HCT116 (cell line): ENCODE measurements at regions not wholly inside any gene's neighbourhood (a gene's known extent, or its start where the extent isn't known, plus 50 kb on each side); places are given as distances from the start of the nearest gene placed in this dataset.

Experiments used
- ATAC-seq: fragments of 200-7000 bp; cut with Tn5 transposase; 2 replicates; pipeline ENCODE4 v1.9.1; 2020; ENCODE audit warnings: mild to moderate bottlenecking, moderate library complexity
- BruUV-seq: library from RNA; stranded (reverse); fragments of 400-500 nt; replicated peaks from 2 replicates; lab custom pipeline; 2021; lab: Mats Ljungman, UMichigan
- CTCF ChIA-PET: fragments of 300-600 bp; sonication (Branson Sonifier 250); formaldehyde crosslinking; loops from one replicate; lab custom pipeline; 2021; ENCODE audit warnings: antibody characterized with exemption; lab: Charles Lee
- POLR2A ChIA-PET: fragments of 300-600, 350-600 bp; sonication (Branson Sonifier 250); formaldehyde crosslinking; loops from one replicate; lab custom pipeline; 2021; ENCODE audit warnings: antibody characterized with exemption; lab: Charles Lee
- RAD21 ChIA-PET, 2 experiments: fragments of 300-600 bp; sonication (Branson Sonifier 250); formaldehyde crosslinking; loops; one replicate each; lab custom pipeline; 2023; ENCODE audit warnings: low total read pairs in 2 of 2; ENCODE audit not compliant: uncharacterized antibody in 2 of 2, unreplicated experiment in 2 of 2, low non-redundant PET in 1 of 2; lab: Charles Lee
- DNase-seq: peaks from one replicate; pipeline ENCODE4 v3.0.0-alpha.2; 2010; ENCODE audit warnings: low read depth, low spot score
- H2AFZ ChIP-seq: fragments of 200-600 bp; shearing (Covaris generic), sonication (generic); 2 replicates; pipeline ENCODE4 v1.6.1; 2017; ENCODE audit warnings: low read depth, mixed run types, mixed read lengths, antibody characterized with exemption, low read length; ENCODE audit not compliant: poor library complexity, severe bottlenecking
- H3K27ac ChIP-seq: 2 replicates; pipeline ENCODE4 v1.5.1; 2012; ENCODE audit warnings: low read depth, low read length
- H3K27me3 ChIP-seq: fragments of 200-600 bp; sonication (generic); 2 replicates; pipeline ENCODE4 v1.6.1; 2016; ENCODE audit warnings: mixed run types, low read length, mixed read lengths; ENCODE audit not compliant: insufficient read depth
- H3K36me3 ChIP-seq, 2 experiments: fragments of 200-500 bp in 1 of 2; fragments of 200-600 bp in 1 of 2; sonication (Bioruptor generic) in 1 of 2; sonication (generic) in 1 of 2; 2 replicates each; pipeline versions ENCODE4 v1.5.1 to v1.6.1; 2014 to 2016; ENCODE audit warnings: low read length in 2 of 2, inconsistent platforms in 1 of 2, mixed read lengths in 1 of 2, mixed run types in 1 of 2; ENCODE audit not compliant: insufficient read depth in 2 of 2, control insufficient read depth in 1 of 2
- H3K4me1 ChIP-seq, 2 experiments: fragments of 200-600 bp in 1 of 2; sonication (generic) in 1 of 2; 2 replicates each; pipeline versions ENCODE4 v1.5.1 to v1.6.1; 2012 to 2017; ENCODE audit warnings: low read length in 2 of 2, inconsistent platforms in 1 of 2, mild to moderate bottlenecking in 1 of 2, mixed read lengths in 1 of 2, mixed run types in 1 of 2, moderate library complexity in 1 of 2; ENCODE audit not compliant: insufficient read depth in 2 of 2, control insufficient read depth in 1 of 2
- H3K4me2 ChIP-seq: fragments of 200-600 bp; sonication (generic); 2 replicates; pipeline ENCODE4 v1.6.1; 2017; ENCODE audit warnings: mixed run types, low read length, mixed read lengths
- H3K4me3 ChIP-seq, 2 experiments: fragments of 200-600 bp in 1 of 2; sonication (generic) in 1 of 2; replicated peaks in 1 of 2; 2 replicates each; pipeline ENCODE4 v1.5.1; 2011 to 2016; ENCODE audit warnings: low read length in 2 of 2, control low read depth in 1 of 2, low read depth in 1 of 2, mild to moderate bottlenecking in 1 of 2, mixed read lengths in 1 of 2, mixed run types in 1 of 2
- H3K79me2 ChIP-seq: fragments of 200-600 bp; sonication (generic); 2 replicates; pipeline ENCODE4 v1.6.1; 2017; ENCODE audit warnings: mild to moderate bottlenecking, mixed run types, low read length, moderate library complexity, mixed read lengths; ENCODE audit not compliant: insufficient read depth
- H3K9ac ChIP-seq: fragments of 200-600 bp; sonication (generic); 2 replicates; pipeline ENCODE4 v1.6.1; 2016; ENCODE audit warnings: low read length, mixed read lengths
- H3K9me2 ChIP-seq: fragments of 200-600 bp; sonication (generic), shearing (Covaris generic); 2 replicates; pipeline ENCODE4 v1.6.1; 2017; ENCODE audit warnings: mixed run types, mild to moderate bottlenecking, moderate library complexity; ENCODE audit not compliant: insufficient read depth
- H3K9me3 ChIP-seq, 2 experiments: fragments of 200-500 bp in 1 of 2; fragments of 200-600 bp in 1 of 2; sonication (Bioruptor generic) in 1 of 2; sonication (generic) in 1 of 2; 2 replicates each; pipeline ENCODE4 v1.6.1; 2014 to 2017; ENCODE audit warnings: low read length in 2 of 2, mixed read lengths in 2 of 2, inconsistent platforms in 1 of 2, low read depth in 1 of 2, mild to moderate bottlenecking in 1 of 2, mixed run types in 1 of 2, moderate library complexity in 1 of 2; ENCODE audit not compliant: control insufficient read depth in 1 of 2, insufficient read depth in 1 of 2
- H4K20me1 ChIP-seq: fragments of 200-600 bp; sonication (generic), shearing (Covaris generic); 2 replicates; pipeline ENCODE4 v1.6.1; 2017; ENCODE audit warnings: mixed run types, mild to moderate bottlenecking, moderate library complexity; ENCODE audit not compliant: insufficient read depth
- CEBPB ChIP-seq: IDR thresholded peaks from 2 replicates; pipeline ENCODE4 v1.6.1; 2012; ENCODE audit warnings: low read depth
- CTCF ChIP-seq, 3 experiments: fragments of 200-600 bp in 1 of 3; sonication (generic) in 1 of 3; IDR thresholded peaks in 2 of 3; conservative IDR thresholded peaks in 1 of 3; 2 replicates each; pipeline ENCODE4 v1.5.1; 2012 to 2017; ENCODE audit warnings: low read depth in 2 of 3, low read length in 2 of 3, antibody characterized with exemption in 1 of 3, borderline replicate concordance in 1 of 3, control low read depth in 1 of 3, mild to moderate bottlenecking in 1 of 3, mixed read lengths in 1 of 3, mixed run types in 1 of 3, moderate library complexity in 1 of 3; ENCODE audit not compliant: insufficient read depth in 1 of 3
- EGR1 ChIP-seq: IDR thresholded peaks from 2 replicates; pipeline ENCODE4 v1.6.1; 2012; ENCODE audit warnings: low read depth
- ELF1 ChIP-seq: IDR thresholded peaks from 2 replicates; pipeline ENCODE4 v1.6.1; 2012; ENCODE audit warnings: low read depth, borderline replicate concordance
- EZH2 ChIP-seq: fragments of 200-600 bp; sonication (generic); IDR thresholded peaks from 2 replicates; pipeline ENCODE4 v1.6.1; 2017; ENCODE audit warnings: antibody characterized with exemption, mixed run types
- MAX ChIP-seq: IDR thresholded peaks from 2 replicates; pipeline ENCODE4 v1.6.1; 2012
- POLR2A ChIP-seq: IDR thresholded peaks from 2 replicates; pipeline ENCODE4 v1.7.0; 2011; ENCODE audit warnings: borderline replicate concordance; ENCODE audit not compliant: insufficient read depth, insufficient read length; ENCODE audit errors: extremely low read depth
- POLR2AphosphoS5 ChIP-seq: IDR thresholded peaks from 2 replicates; pipeline ENCODE4 v1.6.1; 2011; ENCODE audit warnings: mild to moderate bottlenecking, low read depth, low read length, moderate library complexity
- RAD21 ChIP-seq: IDR thresholded peaks from 2 replicates; pipeline ENCODE4 v1.6.1; 2012; ENCODE audit warnings: low read depth, mild to moderate bottlenecking
- REST ChIP-seq: IDR thresholded peaks from 2 replicates; pipeline ENCODE4 v1.6.1; 2012; ENCODE audit warnings: low read depth
- SIN3A ChIP-seq: IDR thresholded peaks from 2 replicates; pipeline ENCODE4 v1.6.1; 2012; ENCODE audit warnings: low read depth
- SP1 ChIP-seq: IDR thresholded peaks from 2 replicates; pipeline ENCODE4 v1.6.1; 2012; ENCODE audit warnings: low read depth
- YY1 ChIP-seq: IDR thresholded peaks from 2 replicates; pipeline ENCODE4 v1.6.1; 2011; ENCODE audit warnings: low read length, low read depth, moderate library complexity, mild to moderate bottlenecking; ENCODE audit not compliant: insufficient replicate concordance; ENCODE audit errors: extremely low read depth
- ZBTB33 ChIP-seq: IDR thresholded peaks from 2 replicates; pipeline ENCODE4 v1.6.1; 2011; ENCODE audit warnings: mild to moderate bottlenecking, low read length, moderate library complexity; ENCODE audit not compliant: insufficient replicate concordance; ENCODE audit errors: extremely low read depth
- ZFX ChIP-seq: fragments of 450-650 bp; IDR thresholded peaks from 2 replicates; pipeline ENCODE4 v1.6.1; 2017
- intact Hi-C: fragments of 100-400 bp; cut with micrococcal nuclease; formaldehyde crosslinking; loops from 2 replicates; pipeline ENCODE4 v1.10.0; 2022

- POLR2A ChIA-PET: no interaction called here
- Histone ChIP-seq H3K4me1 (no peaks in the 10 kb centered on the region), H3K27me3 (no peaks in the 10 kb centered on the region), H3K4me2 (no peak overlapping the region), H3K9ac (no peak overlapping the region), H3K36me3 (no peaks in the 10 kb centered on the region), H4K20me1 (no peaks in the 10 kb centered on the region), H3K9me3 (no peaks in the 10 kb centered on the region), H3K79me2 (no peaks in the 10 kb centered on the region), H3K4me3 (no peak overlapping the region), H3K9me2 (no peaks in the 10 kb centered on the region), H3K27ac (no peak overlapping the region), H2AFZ (no peak overlapping the region)
- intact Hi-C loops: no loop called here
- CTCF ChIA-PET: no interaction called here
- RAD21 ChIA-PET: no interaction called here
- DNase-seq: no peak
- TF ChIP-seq CEBPB (no peak), RAD21 (no peak), ZBTB33 (no peak), EZH2 (no peak), POLR2AphosphoS5 (no peak), ELF1 (no peak), POLR2A (no peak), CTCF (IDR thresholded peaks at IDR 0.05 in 2 of 3, conservative IDR thresholded peaks at IDR 0.05 in 1 of 3; ENCODE audit: borderline replicate concordance in 1 of 3, insufficient read depth in 1 of 3, low read depth in 2 of 3, low read length in 2 of 3) (no peak), YY1 (no peak), MAX (no peak), SP1 (no peak), REST (no peak), SIN3A (no peak), EGR1 (no peak), ZFX (no peak)
- no TSS peak for BruUV-seq
- no peak for ATAC-seq
Measured at GRCh38 chr4:19844446-19844845, 407.3 kb upstream of the SLIT2 start.
